ENCODE measurements at regions not wholly inside any gene's neighbourhood (a gene's known extent, or its start where the extent isn't known, plus 50 kb on each side); places are given as distances from the start of the nearest gene placed in this dataset.

DNA sequence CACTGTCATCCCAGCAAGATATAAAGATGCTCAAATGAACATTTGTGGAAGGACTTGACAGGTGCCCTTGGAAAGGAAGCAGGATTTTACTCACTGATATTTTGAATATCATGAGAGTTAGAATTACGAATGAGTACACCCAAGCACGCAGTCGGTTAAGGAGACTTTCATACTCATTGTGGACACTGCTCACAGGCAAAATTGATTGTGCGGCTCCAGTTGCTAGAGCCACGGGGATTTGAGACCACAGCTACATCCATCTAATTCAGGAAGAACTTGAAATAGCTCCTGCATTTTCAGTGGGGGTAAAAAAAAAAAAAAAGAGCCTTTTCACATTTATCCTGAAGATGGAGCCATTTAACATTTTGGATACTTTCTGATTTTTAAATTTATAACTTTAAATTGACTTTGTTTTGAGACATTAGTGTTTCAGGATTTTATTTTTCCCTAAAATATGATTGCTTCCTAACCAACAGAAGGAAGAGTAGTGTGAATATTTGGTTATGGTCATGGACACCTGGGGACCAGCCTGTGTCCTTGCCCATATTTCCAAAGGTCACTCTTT is 1080.1 kb upstream of the EEF2KMT start:
- no peak for DNase-seq

DNA sequence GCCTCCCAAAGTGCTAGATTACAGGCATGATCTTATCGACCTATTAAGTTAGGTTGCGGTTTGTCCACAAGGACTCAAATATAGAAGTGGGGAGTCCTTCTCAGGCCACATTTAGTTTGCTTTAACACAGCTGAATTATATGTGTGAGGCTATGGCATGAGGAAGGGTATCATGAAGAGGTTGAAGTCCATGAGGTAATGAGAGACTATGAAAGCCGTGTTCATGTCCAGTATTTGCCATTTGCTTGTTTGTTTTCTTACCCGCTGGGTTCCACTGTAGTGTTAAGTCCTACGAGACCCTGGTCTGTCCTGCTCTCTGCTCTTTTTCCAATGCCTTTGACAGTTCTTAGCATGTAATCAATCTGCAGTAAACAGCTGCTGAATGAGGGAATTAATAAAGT is 1072.4 kb upstream of the EEF2KMT start:
- no peak for DNase-seq

DNA sequence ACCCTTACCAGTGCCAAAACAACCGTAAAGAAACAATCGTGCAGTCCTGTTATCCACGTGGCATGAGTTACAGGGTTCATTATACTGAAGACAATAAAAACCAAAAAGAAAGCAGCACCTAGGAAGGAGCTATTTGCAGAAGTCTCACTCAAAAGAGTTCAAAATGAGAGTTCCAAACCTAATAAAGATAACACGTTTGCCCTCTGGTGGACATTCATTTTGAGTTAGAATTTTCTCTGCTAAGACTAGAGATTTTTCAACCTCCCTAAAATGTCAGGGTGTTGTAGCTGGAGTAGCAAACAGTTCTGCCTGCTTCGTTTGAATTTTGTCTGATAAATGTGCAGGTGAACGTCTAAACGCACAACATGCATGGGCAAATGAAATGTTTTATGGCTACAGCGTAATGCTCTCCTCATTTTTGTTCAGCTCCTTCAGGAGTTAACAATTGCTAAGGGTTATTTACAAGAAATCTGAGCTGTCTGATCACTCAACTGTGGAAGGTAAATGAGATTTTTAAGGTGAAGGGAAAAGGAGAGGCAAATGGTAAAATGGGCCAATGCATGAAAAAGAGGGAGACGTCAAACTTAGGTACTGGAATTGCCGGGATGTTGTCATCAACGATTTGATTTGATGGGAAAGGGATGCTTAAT is 1067.9 kb upstream of the EEF2KMT start:
- no peak for DNase-seq

DNA sequence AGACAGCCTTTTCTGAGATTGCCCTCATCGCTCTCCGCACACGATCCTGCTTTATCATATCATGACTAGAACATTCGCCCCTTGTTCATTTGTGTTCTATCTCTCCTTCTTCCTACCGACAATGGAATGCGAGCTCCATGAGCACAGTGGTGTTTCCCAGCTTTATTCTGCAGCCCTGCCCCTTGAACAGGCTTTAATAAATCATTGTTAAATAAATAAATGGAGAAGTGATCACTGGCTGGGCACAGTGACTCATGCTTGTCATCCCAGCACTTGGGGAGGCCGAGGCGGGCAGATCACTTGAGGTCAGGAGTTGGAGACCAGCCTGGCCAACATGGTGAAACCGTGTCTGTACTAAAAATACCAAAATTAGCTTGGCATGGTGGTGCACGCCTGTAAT is 1063.3 kb upstream of the EEF2KMT start:
- no peak for DNase-seq

DNA sequence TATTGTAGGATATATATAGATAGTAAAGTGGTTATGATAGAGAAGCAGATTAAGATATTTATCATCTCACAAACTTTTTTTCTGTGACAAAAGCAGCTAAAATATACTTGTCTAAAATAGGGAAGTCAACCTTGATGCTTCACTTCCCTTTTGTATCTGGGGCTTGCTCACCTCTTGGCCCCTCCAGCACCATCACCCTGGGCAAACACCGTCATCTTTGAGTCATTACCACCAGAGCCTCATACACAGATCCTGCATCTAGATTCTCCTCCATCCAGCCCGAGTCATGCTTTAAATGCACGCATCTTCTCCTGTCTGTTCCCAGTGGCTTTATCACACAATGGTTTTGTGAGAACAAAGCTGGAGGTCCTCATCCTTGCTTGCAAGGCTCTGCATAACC is 1062.7 kb upstream of the EEF2KMT start:
- no peak for DNase-seq

DNA sequence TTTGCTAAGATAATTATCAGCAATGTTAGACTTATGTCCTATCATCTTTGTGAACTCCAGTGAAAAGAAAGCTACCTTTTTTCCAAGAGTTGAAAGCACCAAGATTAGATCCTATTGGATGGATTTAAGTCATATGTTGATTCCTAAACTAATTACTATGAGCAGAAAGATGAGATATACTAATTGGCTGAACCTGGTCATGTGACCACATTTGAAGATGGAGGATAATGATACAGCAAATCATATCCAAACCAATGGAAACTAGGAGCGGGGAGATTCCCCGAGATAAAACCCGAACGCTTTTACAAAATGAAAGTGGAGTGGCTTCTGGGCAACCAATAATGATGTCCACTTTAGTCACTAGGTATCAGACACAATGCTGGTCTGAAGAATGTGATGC is 1060.2 kb upstream of the EEF2KMT start:
- DNase-seq, result no peak

DNA sequence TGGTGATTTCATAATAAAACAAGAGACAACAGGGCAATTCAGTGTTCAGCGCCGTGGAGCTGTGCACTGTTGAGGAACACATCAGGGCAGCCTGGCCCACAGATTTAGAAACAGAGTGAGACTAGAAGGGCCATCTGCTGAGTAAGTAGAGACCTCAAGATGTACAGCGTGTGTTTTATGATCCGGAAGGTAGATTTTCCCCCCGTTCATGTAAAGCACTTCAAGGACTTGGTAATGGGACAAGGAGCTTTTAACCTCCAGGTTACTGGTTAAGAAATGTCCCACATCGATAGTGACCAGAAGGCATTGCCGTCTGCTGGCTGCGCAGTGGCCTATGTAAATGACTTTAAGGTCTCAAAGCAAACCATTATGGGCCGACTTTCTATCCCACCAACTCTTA is 1057.7 kb upstream of the EEF2KMT start:
- DNase-seq, result no peak

DNA sequence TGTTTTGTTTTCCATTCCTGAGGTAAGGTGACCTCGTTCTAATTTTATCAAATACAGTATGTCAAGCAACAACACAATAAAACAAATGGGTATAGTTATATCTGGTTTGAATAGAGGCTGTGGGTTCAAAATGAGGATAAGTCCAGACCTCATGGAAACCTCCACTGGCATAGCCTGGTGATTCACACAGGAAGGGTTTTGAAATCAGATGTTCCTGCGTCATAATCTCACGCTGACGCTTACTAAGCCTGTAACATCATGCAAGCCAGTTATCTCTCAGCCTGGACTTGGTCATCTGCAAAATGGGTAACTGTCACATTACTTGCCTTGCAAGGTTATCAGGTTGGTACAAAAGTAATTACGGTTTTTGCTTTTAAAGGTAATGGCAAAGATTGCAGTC is 1056.3 kb upstream of the EEF2KMT start:
- no peak for DNase-seq

DNA sequence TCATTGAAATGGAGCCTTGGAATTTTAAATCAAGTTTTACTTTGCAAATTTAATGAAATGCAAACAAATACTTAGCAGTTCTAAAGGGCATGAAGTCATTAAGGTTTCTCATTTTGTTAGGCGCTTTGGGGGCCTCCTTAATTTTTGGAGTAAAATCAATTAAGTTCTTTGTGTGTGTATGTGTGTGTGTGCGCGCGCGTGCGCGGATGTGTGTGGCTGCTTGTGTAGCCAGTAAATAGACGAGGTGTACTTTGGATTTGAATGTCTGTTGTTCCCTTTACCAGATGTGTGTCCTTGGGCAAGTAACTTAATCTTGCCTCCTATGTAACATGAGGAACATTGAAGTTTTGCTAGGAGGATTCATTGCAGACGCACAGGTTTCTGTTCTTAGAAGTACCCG is 1051.4 kb upstream of the EEF2KMT start:
- DNase-seq, result no peak

DNA sequence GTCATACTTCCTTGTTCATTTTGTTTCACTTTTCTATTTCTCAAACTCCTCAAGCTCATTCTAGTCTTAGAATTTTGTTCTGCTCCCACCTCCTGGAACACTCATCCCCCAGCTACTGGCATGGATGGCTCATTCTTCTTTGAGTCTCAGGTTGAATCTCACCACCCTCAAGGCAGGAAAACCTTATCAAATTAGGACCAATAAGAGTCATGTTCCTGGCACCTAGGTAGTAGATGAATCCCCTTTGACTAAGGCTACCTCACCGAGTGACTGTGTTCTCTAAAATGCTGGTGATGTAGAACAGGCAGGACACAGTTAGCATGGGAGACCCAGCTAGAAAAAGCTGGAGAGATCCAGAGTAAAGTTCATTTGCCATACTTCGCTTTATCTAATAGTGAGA is 1050.8 kb upstream of the EEF2KMT start:
- no peak for DNase-seq

DNA sequence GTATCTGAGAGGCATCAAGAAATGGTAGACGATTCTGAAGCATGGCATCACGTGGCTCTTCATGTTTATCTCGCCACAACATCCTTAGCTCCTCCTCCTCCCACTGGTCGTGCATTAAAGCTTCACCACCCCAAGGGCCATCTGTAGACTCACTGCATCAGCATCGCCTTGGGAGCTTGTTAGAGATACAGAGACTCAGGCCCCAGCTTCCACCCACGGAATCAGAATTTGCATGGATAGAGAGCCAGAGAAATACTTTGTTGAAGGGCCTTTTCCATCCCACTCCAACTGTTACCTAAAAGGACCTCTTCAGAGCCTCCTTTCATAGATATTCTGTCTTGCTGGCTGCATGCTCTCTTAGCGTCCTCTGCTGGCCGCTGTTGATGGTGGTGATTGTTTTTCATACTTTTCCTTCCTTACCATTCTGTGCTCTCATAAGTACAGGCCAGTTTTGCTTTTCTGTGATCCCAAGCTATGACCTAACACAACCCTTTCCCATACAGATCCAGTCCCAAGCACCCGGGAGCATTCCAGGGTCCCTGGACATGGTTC is 1049.4 kb upstream of the EEF2KMT start:
- no peak for DNase-seq

DNA sequence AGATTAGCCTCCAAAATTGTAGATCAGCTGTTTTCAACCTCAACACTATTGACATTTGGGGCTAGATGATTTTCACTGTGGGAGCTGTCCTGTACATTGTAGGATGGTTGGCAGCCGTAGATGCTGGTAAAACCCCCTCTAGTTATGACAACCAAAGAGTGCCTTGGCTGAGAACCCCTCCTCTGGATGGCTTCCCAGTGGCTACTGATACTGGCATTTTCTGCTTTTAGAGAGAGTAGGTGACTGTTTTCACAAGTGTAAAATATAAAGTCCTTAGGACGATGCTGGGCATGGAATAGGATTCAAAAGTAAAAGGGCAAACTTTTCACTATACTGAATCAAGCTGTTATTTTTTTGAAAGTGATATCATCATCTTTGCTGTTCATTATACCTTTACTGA is 1048.8 kb upstream of the EEF2KMT start:
- DNase-seq, result no peak

DNA sequence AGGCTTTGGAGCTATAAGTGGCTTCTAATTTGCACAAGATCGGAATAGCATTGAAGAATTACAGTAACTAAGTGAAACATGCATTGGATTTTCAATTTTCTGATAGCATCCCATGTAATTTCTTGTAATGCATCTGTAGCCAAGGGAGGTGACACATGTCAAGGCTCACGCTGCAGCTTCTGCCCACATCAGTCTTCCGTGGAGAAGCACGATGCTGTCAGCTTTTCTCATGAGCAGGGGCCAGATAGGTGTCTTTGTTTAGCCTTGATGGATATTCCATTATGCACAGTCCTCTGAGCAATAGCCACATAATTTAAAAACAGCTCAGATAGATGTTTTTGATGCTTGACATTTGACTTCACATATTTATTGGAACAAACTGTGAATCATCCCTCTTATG is 1046.9 kb upstream of the EEF2KMT start:
- no peak for DNase-seq

DNA sequence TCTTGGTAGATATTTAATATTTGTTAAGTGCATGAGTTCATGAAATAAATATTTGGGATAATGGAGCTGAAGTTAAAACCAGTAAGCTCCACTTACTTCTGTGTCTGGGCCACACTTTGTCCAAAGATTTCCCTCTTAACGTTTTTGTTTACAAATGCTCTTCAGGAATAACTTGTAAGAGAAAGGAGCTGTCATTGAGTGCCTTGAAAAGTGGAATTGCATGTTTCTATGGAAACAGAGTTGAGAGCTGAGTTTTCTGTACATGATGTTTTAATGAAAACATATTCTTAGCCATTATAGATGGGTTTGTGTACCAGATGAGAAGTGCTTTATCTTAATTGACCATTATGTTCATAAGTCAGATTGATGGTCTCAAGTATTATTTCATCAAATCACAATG is 1045.4 kb upstream of the EEF2KMT start:
- peak; percentile 75 for DNase-seq

DNA sequence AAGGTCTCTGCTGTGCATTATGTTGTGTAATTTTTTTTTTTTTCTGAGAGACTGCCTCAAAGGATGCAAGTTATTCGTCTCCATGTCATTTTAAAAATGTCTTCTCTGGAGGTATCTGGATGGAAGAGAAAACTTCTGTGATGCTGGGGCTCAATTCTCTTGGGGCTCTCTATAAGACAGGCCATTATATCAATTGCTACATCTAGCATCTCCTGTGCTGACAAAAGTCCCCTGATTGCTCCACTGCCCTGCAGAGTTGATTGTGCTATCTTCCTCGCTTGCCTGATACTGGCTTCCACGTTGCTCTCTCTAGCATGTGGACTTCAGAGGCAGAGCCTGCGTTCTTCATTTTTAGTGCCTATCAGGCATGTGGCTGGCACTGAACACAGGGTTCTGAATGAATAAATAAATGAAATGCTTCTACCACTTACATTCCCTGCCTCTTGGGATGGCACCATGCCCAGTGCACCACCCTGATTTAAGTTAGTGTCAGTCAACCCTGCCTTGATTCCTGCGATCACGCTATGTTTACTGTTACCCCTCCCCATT is 1035.5 kb upstream of the EEF2KMT start:
- DNase-seq, result no peak

DNA sequence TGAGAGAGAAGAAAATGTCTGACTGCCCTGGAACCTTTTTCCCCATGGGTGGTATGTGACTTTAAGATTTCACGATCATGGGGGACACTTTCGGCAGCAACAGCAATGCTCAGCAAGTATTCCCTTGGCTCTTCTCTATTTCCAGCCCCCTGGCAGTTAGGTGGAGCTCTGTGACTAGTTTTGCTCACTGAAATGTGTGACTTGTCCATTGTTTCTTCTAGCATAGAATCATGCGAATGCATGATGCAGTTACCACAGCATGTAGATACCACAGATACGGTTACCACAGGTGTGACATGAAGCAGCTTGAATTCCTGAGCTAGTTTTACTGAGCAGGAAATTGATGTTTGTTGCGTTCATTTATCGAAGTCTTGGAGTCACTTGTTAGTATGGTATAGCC is 1034.5 kb upstream of the EEF2KMT start:
- DNase-seq, result no peak

DNA sequence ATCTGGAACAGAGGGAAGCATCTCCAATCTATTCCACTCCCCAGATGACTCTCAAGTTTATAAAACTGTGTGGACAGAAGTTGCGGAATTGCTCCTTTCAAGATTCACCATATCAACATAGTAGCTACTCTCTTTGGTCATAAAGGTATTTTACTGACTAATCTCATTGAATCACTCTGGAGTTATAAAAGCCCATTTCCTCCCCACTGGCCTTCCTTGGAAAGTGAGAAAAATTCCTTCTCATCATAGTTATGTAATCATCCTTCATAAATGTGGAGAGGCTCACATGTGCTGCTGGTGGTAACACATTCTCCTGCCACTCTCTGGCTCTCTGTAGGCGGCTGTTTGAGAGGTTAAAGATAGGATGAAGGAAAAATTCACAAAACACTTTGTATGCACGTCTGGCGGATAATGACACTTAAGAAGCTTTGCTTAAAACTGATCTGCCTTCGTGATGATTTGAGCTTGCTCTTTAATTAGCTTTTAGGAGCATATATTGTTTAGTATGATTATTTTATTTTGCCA is 1034.0 kb upstream of the EEF2KMT start:
- no peak for DNase-seq

DNA sequence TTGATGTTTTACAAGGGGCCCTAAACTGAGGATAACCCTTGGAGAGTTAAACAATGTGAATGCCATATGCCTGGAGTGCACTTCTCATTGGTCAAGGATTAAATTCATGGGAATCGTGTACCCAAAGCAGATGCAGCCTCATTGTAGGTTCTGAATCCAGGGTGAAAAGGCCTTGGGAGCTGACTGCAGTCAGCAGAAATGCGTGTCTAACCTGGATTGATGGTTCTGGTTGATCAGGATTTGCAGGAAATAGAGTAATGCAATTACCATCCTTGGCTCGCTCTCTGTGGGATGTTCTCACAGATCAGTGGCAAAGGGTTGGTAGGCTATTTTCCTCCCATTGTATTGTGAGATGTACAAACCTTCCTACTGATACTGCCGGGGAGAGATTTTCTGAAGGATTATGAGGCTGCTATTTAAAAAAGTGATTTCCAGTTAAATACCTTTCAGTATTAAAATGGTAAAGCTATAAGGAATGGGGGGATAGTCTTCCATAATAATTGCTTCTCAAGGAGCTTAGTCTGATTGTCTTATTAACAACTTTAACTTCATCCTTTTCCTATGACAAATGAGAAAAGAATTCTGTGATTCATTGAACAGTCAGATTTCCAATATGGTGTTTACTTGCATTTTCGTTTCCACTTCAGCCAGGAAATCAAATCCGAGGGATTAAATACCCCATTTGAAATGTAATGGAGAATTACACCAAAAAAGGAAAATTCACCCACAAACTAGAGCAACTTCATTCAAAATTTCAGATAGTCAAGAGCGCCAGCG is 1028.1 kb upstream of the EEF2KMT start:
- no peak for DNase-seq

DNA sequence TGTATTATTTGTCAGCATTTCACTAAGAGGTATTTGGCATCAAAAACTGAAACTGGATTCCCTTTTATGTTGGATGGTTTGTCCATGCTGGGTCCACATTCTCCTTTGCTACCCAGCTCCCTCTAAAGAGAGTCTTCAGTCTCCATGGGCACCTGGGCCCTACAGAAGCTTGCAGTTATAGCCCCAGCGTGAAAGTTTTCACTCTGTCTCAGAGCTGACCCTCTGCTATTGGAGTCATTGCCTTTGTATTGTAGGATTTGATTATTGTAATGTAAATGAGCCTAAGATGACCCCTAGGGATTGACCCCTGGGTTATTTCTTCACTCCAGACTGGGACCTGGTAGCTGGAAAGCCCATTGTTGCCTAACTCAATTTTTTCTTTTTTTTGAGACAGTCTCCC is 1026.5 kb upstream of the EEF2KMT start:
- DNase-seq, result no peak

DNA sequence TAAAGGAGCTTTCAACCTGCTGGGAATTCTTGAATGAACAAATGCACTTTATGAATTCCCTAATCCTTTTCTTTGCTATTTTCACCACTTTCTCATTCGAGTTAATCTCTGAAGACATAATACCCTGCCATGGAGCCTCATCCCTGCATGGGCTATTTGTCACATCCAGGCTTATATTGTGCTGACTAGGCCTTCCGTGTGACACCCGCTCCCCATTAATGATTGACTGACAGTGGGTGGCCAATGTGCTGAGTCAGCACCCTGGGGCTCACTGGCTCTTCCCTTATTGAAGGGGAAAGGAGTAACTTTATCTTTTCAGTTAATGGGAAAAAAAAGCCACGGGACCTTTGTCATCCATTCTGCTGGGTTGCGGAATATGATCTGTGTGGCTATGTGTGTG is 1024.8 kb upstream of the EEF2KMT start:
- DNase-seq, result no peak

DNA sequence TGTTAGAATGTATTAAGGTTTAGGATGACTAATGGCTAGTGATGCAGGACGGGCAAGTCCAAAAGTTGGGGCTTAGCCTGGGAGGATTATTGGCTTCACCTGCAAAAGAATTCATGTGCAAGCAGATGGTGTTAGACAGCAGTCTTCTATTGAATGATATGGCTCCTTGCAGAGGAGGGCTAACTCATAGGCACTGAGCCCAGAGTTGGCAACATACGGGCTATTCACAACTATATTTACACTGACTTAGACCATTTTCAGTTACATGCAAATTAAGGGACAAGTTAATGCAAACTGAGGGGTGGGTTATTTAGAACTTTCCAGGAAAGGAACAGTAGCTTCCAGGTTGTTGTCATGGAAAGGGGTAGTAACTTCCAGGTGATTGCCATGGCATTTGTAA is 1017.1 kb upstream of the EEF2KMT start:
- DNase-seq, result no peak

DNA sequence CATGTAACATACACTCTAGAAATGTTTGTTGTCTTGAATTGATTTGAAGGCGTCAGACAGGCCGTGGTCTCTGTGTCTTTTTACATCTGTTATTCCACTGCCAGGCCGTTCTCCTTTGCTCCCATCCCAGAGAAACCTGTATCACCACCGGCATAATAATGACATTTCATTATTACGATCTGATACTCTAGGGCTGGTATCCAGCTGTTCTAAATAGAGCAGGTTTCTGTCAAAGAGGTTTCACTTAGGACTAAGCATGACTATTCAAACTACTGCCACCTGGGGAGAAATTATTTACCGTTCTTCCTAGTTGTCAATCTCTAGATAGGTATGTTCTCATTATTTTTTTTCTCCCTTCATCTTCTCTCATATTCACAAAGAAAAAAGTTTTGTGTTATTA is 1016.2 kb upstream of the EEF2KMT start:
- no peak for DNase-seq

DNA sequence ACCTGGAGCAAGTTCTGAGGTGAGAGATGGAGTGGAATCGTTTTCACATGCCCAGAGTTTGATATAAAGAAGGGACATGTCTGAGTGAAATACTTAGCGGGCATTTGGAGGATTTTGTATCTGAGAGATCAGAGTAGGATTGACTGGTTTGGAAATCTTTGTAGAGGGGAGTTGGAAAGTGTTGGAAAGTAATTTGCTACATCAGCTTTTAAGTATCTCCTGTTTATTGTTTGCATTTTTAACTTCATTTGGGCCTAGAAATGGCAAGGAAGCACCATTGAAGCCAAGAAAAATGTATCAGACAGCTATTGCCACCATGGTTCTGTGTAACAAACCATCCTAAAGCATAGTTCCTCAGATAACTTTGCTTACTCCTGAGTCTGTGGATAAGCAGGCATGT is 1015.1 kb upstream of the EEF2KMT start:
- DNase-seq, result no peak

DNA sequence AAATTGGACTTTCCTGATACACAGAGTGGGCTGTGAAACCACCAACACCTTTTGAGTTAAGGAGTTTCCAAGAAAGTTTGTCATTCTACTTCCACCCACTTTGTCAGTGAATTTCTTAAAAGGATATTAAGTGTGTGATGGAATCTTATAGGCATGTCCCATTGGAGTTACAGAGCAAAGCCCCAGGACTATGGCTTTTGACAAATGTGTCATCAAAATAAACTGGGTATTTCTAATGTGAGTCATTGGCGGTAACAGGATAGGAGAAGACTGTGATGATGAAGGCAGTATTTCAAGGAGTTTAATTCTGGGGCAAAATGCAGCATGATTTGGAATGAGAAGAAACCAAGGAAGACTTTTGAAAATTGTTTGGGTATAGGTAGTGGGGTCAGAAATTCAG is 1013.8 kb upstream of the EEF2KMT start:
- no peak for DNase-seq

Data from NCI-H187 treated with DMSO at 0.1 percent for 48 hours (cell line).